ENCODE measurements at regions not wholly inside any gene's neighbourhood (a gene's known extent, or its start where the extent isn't known, plus 50 kb on each side); places are given as distances from the start of the nearest gene placed in this dataset.
A peak's percentile ranks its signal among the peaks of the same experiment; 100 is the strongest.

- Histone ChIP-seq H3K14ac (replicated peaks; ENCODE audit: low read depth, low read length) (no peak overlapping the region), H3K56ac (ENCODE audit: extremely low read depth, insufficient read depth, low read length) (no peak overlapping the region), H2BK15ac (ENCODE audit: low read depth, low read length) (no peak overlapping the region), H3K36me3 (ENCODE audit: control insufficient read depth, insufficient read depth, low read length) (no peaks in the 10 kb centered on the region), H2AK5ac (ENCODE audit: low read depth, low read length) (no peak overlapping the region), H3K18ac (ENCODE audit: low read depth, low read length) (no peak overlapping the region), H3K9me1 (ENCODE audit: insufficient read depth, low read length) (no peaks in the 10 kb centered on the region), H3K4me1 (ENCODE audit: control insufficient read depth, insufficient read depth, low read length) (peaks cover 7% of the 10 kb centered on the region), H3K4me3 (ENCODE audit: insufficient read depth, low read depth, low read length) (no peak overlapping the region), H2AFZ (replicated peaks; ENCODE audit: low read length, poor library complexity) (no peak overlapping the region), H3K4me2 (ENCODE audit: low read depth, low read length) (no peak overlapping the region), H3K23ac (ENCODE audit: low read depth, low read length) (no peak overlapping the region), H2BK5ac (ENCODE audit: low read depth, low read length, poor library complexity, severe bottlenecking) (no peak overlapping the region), H2AK9ac (replicated peaks; ENCODE audit: low read depth, low read length, poor library complexity) (no peak overlapping the region), H3K79me1 (ENCODE audit: low read depth in 1 of 2, low read length in 2 of 2) (no peaks in the 10 kb centered on the region), H4K20me1 (ENCODE audit: insufficient read depth, low read length) (no peaks in the 10 kb centered on the region), H3K9ac (ENCODE audit: low read depth, low read length) (no peak overlapping the region), H3K9me3 (ENCODE audit: control insufficient read depth, insufficient read depth, low read length) (no peaks in the 10 kb centered on the region), H3K27me3 (ENCODE audit: control insufficient read depth, insufficient read depth, low read length) (peaks cover 6% of the 10 kb centered on the region; the same call in 1 of the 2 replicates), H4K8ac (ENCODE audit: low read depth in 2 of 2, low read length in 2 of 2) (no peak overlapping the region), H3K27ac (ENCODE audit: insufficient read depth, low read length) (no peak overlapping the region), H2BK20ac (ENCODE audit: low read depth, low read length) (no peak overlapping the region), H4K91ac (ENCODE audit: insufficient read depth, low read depth, low read length) (no peak overlapping the region), H4K5ac (ENCODE audit: low read depth, low read length) (no peak overlapping the region), H3K4ac (ENCODE audit: low read depth, low read length) (no peak overlapping the region), H2BK120ac (ENCODE audit: low read depth, low read length) (no peak overlapping the region)
- TF ChIP-seq RCOR1 (IDR thresholded peaks at IDR 0.05; ENCODE audit: insufficient replicate concordance, low read length) (no peak), USF2 (IDR thresholded peaks at IDR 0.05; ENCODE audit: low read depth, low read length) (no peak), MAZ (IDR thresholded peaks at IDR 0.05; ENCODE audit: borderline replicate concordance, low read depth, low read length) (no peak), POLR2A (IDR thresholded peaks at IDR 0.05; ENCODE audit: low read depth, low read length) (no peak), NFE2L2 (IDR thresholded peaks at IDR 0.05; ENCODE audit: low read depth, low read length) (no peak), RFX5 (IDR thresholded peaks at IDR 0.05; ENCODE audit: low read depth, low read length) (no peak)
- peak; percentile 35; the same call in 1 of the 2 replicates for ATAC-seq (ENCODE audit: low read depth)
- DNase-seq: no peak
- in situ Hi-C loops (cut with MboI; ENCODE audit: low sequenced_read_pairs) (no loop called here), intact Hi-C loops (cut with micrococcal nuclease) (loop anchor here (10.0 kb wide), 1 partner anchor 1372 kb away; no protein-coding TSS in a partner anchor), dilution Hi-C loops (cut with HindIII; ENCODE audit: low sequenced_read_pairs, unreplicated experiment) (no loop called here)
- no TSS peak for BruUV-seq (replicated peaks)
- ChIA-PET CTCF (no interaction called here), POLR2A (ENCODE audit: unreplicated experiment) (no interaction called here)
- 95% methylated on average over 9 of the region's 18 CpGs; no CpG with 5 or more reads in 1 of the 2 experiments for WGBS, 2 experiments (ENCODE audit: extremely low coverage in 2 of 2, insufficient read length in 1 of 2)
Measured at GRCh38 chr6:168152306-168152963, 73.4 kb upstream of the FRMD1 start.

Measured in IMR-90 (cell line).